Astrocyte (in vitro differentiated cells and primary cell): ENCODE measurements at regions not wholly inside any gene's neighbourhood (a gene's known extent, or its start where the extent isn't known, plus 50 kb on each side); places are given as distances from the start of the nearest gene placed in this dataset.

ENCODE experiments used
- DNase-seq: peaks from one replicate; pipeline ENCODE4 v3.0.0-alpha.2; 2010; ENCODE audit warnings: low read depth
- FAIRE-seq: peaks from 2 replicates; lab custom pipeline; 2011; peaks lifted over from hg19 to GRCh38; lab: Jason Lieb, UNC
- H2AFZ ChIP-seq: 2 replicates; pipeline ENCODE4 v1.6.0; 2012; ENCODE audit warnings: low read depth, low read length, inconsistent platforms
- H3K27ac ChIP-seq: 2 replicates; pipeline ENCODE4 v1.5.1; 2011; ENCODE audit warnings: low read depth, low read length, inconsistent platforms
- H3K27me3 ChIP-seq: 2 replicates; pipeline ENCODE4 v1.6.0; 2011; ENCODE audit warnings: low read length, inconsistent platforms; ENCODE audit not compliant: insufficient read depth
- H3K36me3 ChIP-seq: 2 replicates; pipeline ENCODE4 v1.5.1; 2011; ENCODE audit warnings: low read length, inconsistent platforms; ENCODE audit not compliant: insufficient read depth
- H3K4me1 ChIP-seq: 2 replicates; pipeline ENCODE4 v1.5.1; 2011; ENCODE audit warnings: low read length, inconsistent platforms; ENCODE audit not compliant: insufficient read depth
- H3K4me2 ChIP-seq: 2 replicates; pipeline ENCODE4 v1.6.0; 2012; ENCODE audit warnings: low read length, inconsistent platforms
- H3K4me3 ChIP-seq: 2 replicates; pipeline ENCODE4 v1.5.1; 2011; ENCODE audit warnings: low read depth, mild to moderate bottlenecking, low read length, inconsistent platforms; ENCODE audit not compliant: insufficient read depth
- H3K79me2 ChIP-seq: 2 replicates; pipeline ENCODE4 v1.6.0; 2012; ENCODE audit warnings: mild to moderate bottlenecking, low read length, inconsistent platforms; ENCODE audit not compliant: insufficient read depth
- H3K9ac ChIP-seq: 2 replicates; pipeline ENCODE4 v1.6.0; 2012; ENCODE audit warnings: mild to moderate bottlenecking, low read length, inconsistent platforms
- H3K9me3 ChIP-seq: 2 replicates; pipeline ENCODE4 v1.5.1; 2012; ENCODE audit warnings: low read depth, mild to moderate bottlenecking, low read length, inconsistent platforms; ENCODE audit not compliant: insufficient read depth
- H4K20me1 ChIP-seq: 2 replicates; pipeline ENCODE4 v1.6.0; 2012; ENCODE audit warnings: low read length, inconsistent platforms; ENCODE audit not compliant: insufficient read depth
- H3K27ac Mint-ChIP-seq: one replicate; pipeline ENCODE4 v1.8.0; 2021; ENCODE audit warnings: mild to moderate bottlenecking, mixed read lengths; ENCODE audit not compliant: unreplicated experiment
- H3K27me3 Mint-ChIP-seq: one replicate; pipeline ENCODE4 v1.8.0; 2021; ENCODE audit warnings: low read depth, mixed read lengths; ENCODE audit not compliant: unreplicated experiment
- H3K36me3 Mint-ChIP-seq: one replicate; pipeline ENCODE4 v1.8.0; 2021; ENCODE audit warnings: low read depth, mixed read lengths; ENCODE audit not compliant: unreplicated experiment
- H3K4me1 Mint-ChIP-seq: one replicate; pipeline ENCODE4 v1.8.0; 2021; ENCODE audit warnings: low read depth, mixed read lengths; ENCODE audit not compliant: unreplicated experiment
- H3K4me3 Mint-ChIP-seq: one replicate; pipeline ENCODE4 v1.8.0; 2021; ENCODE audit warnings: mild to moderate bottlenecking, moderate library complexity, mixed read lengths; ENCODE audit not compliant: unreplicated experiment
- H3K9me3 Mint-ChIP-seq: one replicate; pipeline ENCODE4 v1.8.0; 2021; ENCODE audit warnings: mild to moderate bottlenecking, mixed read lengths; ENCODE audit not compliant: unreplicated experiment
- EZH2 ChIP-seq: IDR thresholded peaks from 2 replicates; pipeline ENCODE4 v1.6.1; 2012; ENCODE audit warnings: mild to moderate bottlenecking, low read length, inconsistent platforms; ENCODE audit not compliant: insufficient read depth
- TF ChIP-seq, protein P1 (sequence below): IDR thresholded peaks from 2 replicates; pipeline ENCODE4 v1.5.1; 2011; ENCODE audit warnings: low read depth, mild to moderate bottlenecking, inconsistent platforms, low read length, moderate library complexity; ENCODE audit not compliant: insufficient read depth

DNA sequence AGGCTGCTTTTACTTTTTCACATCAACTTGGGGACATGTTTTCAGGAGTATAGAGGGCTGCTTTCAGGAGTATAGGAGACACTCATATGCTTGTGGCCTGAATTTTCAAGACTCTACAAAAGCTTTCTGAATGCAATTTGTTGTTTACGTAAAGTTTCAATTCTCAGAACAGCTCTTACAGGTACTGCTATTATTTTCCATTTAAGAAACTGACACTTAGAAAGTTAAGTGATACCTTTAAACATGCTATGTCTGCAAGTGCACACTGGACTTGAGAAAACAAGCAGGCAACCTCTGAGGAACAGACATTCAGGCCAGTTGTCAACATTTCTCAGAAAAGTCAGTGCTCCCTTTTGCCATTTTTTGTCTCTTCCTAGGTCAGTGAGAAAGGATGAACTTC, 70.0 kb upstream of the PHYHIPL start:
- no peaks in the 10 kb centered on the region for H3K9me3 Mint-ChIP-seq
- no peak overlapping the region for H3K4me3 Mint-ChIP-seq
- Histone ChIP-seq H3K27ac (no peak overlapping the region), H3K4me3 (no peak overlapping the region), H3K36me3 (no peaks in the 10 kb centered on the region), H3K9me3 (no peaks in the 10 kb centered on the region), H3K9ac (no peak overlapping the region), H3K79me2 (no peaks in the 10 kb centered on the region), H3K4me1 (no peaks in the 10 kb centered on the region), H4K20me1 (no peaks in the 10 kb centered on the region), H3K4me2 (no peak overlapping the region), H2AFZ (no peak overlapping the region), H3K27me3 (no peaks in the 10 kb centered on the region)
- FAIRE-seq (no peak), DNase-seq (no peak)
- no peak for TF ChIP-seq EZH2
- TF ChIP-seq, protein P1, sequence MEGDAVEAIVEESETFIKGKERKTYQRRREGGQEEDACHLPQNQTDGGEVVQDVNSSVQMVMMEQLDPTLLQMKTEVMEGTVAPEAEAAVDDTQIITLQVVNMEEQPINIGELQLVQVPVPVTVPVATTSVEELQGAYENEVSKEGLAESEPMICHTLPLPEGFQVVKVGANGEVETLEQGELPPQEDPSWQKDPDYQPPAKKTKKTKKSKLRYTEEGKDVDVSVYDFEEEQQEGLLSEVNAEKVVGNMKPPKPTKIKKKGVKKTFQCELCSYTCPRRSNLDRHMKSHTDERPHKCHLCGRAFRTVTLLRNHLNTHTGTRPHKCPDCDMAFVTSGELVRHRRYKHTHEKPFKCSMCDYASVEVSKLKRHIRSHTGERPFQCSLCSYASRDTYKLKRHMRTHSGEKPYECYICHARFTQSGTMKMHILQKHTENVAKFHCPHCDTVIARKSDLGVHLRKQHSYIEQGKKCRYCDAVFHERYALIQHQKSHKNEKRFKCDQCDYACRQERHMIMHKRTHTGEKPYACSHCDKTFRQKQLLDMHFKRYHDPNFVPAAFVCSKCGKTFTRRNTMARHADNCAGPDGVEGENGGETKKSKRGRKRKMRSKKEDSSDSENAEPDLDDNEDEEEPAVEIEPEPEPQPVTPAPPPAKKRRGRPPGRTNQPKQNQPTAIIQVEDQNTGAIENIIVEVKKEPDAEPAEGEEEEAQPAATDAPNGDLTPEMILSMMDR: no peak
- no peaks in the 10 kb centered on the region for H3K36me3 Mint-ChIP-seq
- H3K27me3 Mint-ChIP-seq: no peaks in the 10 kb centered on the region
- no peaks in the 10 kb centered on the region for H3K4me1 Mint-ChIP-seq
- no peak overlapping the region for H3K27ac Mint-ChIP-seq

DNA sequence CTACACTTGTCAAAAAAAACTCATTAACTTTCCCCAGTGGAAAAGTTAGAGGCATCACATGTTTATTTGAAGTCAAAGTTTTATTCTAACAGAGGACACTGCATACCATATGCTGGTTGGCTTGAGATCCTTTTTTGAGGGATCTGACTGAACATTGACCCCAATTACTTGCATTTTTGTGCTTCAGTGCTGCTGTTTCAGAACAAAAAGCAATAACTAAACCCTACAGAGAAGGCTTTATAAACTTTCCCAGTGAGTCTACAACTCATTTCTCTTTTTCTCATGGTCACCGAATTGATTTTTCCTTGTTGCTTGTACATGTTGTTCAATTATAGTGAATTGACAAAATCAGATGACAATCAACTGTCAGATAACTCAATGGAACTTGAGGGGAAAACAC, 69.3 kb upstream of the PHYHIPL start:
- TF ChIP-seq, protein P1: no peak
- TF ChIP-seq EZH2: no peak
- Histone ChIP-seq H3K9me3 (no peaks in the 10 kb centered on the region), H3K36me3 (no peaks in the 10 kb centered on the region), H3K27ac (no peak overlapping the region), H3K9ac (no peak overlapping the region), H3K4me3 (no peak overlapping the region), H3K4me2 (no peak overlapping the region), H4K20me1 (no peaks in the 10 kb centered on the region), H3K79me2 (no peaks in the 10 kb centered on the region), H2AFZ (no peak overlapping the region), H3K27me3 (no peaks in the 10 kb centered on the region), H3K4me1 (no peaks in the 10 kb centered on the region)
- Mint-ChIP-seq H3K27ac (no peak overlapping the region), H3K4me3 (no peak overlapping the region), H3K4me1 (no peaks in the 10 kb centered on the region), H3K27me3 (no peaks in the 10 kb centered on the region), H3K9me3 (no peaks in the 10 kb centered on the region), H3K36me3 (no peaks in the 10 kb centered on the region)
- FAIRE-seq: no peak
- no peak for DNase-seq

DNA sequence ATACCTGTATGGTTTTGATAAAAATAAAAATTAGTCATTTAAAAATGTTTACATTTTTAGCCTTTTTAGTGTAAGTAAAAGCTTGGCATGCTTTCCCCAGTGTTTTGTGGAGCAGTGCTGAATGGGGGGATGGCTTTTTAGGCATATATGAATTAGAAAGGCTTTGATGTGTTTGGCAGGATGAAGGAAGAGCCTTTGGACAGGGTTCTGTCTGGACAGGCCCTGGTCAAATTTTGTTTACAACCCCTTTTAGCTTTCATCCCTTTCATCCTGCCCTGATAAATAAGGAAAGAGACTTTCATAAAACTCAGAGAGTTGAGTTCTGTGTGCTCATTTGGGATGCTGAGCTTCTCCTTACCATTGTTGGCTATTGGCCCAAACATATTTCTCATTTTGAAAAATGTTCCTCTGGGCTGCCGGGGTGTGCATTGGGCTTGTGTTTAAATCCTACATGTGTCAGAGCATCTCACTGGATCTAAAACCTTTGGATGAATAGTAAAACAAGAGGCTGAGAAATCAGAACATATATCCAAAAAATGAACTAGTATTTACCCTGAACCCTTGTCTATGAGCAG, 68.1 kb upstream of the PHYHIPL start:
- no peak for DNase-seq
- H3K4me1 Mint-ChIP-seq: no peaks in the 10 kb centered on the region
- Histone ChIP-seq H4K20me1 (no peaks in the 10 kb centered on the region), H3K4me2 (no peak overlapping the region), H3K27ac (no peak overlapping the region), H3K4me3 (no peak overlapping the region), H3K9ac (no peak overlapping the region), H3K79me2 (no peaks in the 10 kb centered on the region), H3K27me3 (no peaks in the 10 kb centered on the region), H3K36me3 (no peaks in the 10 kb centered on the region), H3K9me3 (no peaks in the 10 kb centered on the region), H3K4me1 (no peaks in the 10 kb centered on the region), H2AFZ (no peak overlapping the region)
- H3K27me3 Mint-ChIP-seq: no peaks in the 10 kb centered on the region
- FAIRE-seq: no peak
- no peaks in the 10 kb centered on the region for H3K36me3 Mint-ChIP-seq
- no peak overlapping the region for H3K4me3 Mint-ChIP-seq
- no peak for TF ChIP-seq EZH2
- TF ChIP-seq, protein P1: no peak
- H3K27ac Mint-ChIP-seq: no peak overlapping the region
- H3K9me3 Mint-ChIP-seq: no peaks in the 10 kb centered on the region
